Breast epithelium (tissue), 4 donors: ENCODE measurements at regions not wholly inside any gene's neighbourhood (a gene's known extent, or its start where the extent isn't known, plus 50 kb on each side); places are given as distances from the start of the nearest gene placed in this dataset.

Source experiments
- DNase-seq, 2 donors: peaks; one replicate each; pipeline ENCODE4 v3.0.0-alpha.2; 2019; ENCODE audit warnings: low spot score in 2 of 2
- H3K27ac ChIP-seq, 2 donors: fragments of 200-600 bp; sonication (generic) in 1 of 2; one replicate each; pipeline ENCODE4 v1.5.1; 2016 to 2019; ENCODE audit warnings: mild to moderate bottlenecking in 1 of 2
- H3K27me3 ChIP-seq, 2 donors: fragments of 200-600 bp; sonication (generic) in 1 of 2; one replicate each; pipeline versions ENCODE4 v1.5.1 to v1.6.0; 2017 to 2019; ENCODE audit warnings: control low read depth in 1 of 2, mild to moderate bottlenecking in 1 of 2
- H3K36me3 ChIP-seq: fragments of 200-600 bp; one replicate; pipeline ENCODE4 v1.5.1; 2019
- H3K4me1 ChIP-seq, 2 donors: fragments of 200-600 bp; sonication (generic); one replicate each; pipeline ENCODE4 v1.5.1; 2016 to 2019; ENCODE audit warnings: control low read depth in 1 of 2
- H3K4me3 ChIP-seq, 3 donors: fragments of 200-600 bp; sonication (generic); 1 replicate in 2 of 3; 2 replicates in 1 of 3; pipeline ENCODE4 v1.5.1; 2016 to 2019; ENCODE audit warnings: mild to moderate bottlenecking in 3 of 3, moderate library complexity in 2 of 3
- H3K9me3 ChIP-seq, 2 donors: fragments of 200-600 bp; sonication (generic) in 1 of 2; one replicate each; pipeline ENCODE4 v1.5.1; 2016 to 2019; ENCODE audit warnings: control low read depth in 1 of 2
- POLR2A ChIP-seq: fragments of 450-650 bp; IDR thresholded peaks from one replicate; pipeline ENCODE4 v1.6.1; 2016; ENCODE audit warnings: antibody characterized with exemption, mild to moderate bottlenecking, moderate library complexity
- POLR2AphosphoS5 ChIP-seq, 3 donors: sonication (generic); formaldehyde crosslinking; IDR thresholded peaks; one replicate each; pipeline ENCODE4 v1.6.1; 2017; ENCODE audit warnings: antibody characterized with exemption in 3 of 3
- intact Hi-C: fragments of 100-400 bp; cut with DNase I; formaldehyde crosslinking; loops from one replicate; pipeline ENCODE4 v1.15.1; 2023; ENCODE audit warnings: low total_unique reads
- TF ChIP-seq, protein P1 (sequence below), 3 donors: fragments of 450-650 bp; IDR thresholded peaks; one replicate each; pipeline ENCODE4 v1.5.1; 2016 to 2017; ENCODE audit warnings: antibody characterized with exemption in 3 of 3, mild to moderate bottlenecking in 3 of 3, moderate library complexity in 3 of 3

DNA sequence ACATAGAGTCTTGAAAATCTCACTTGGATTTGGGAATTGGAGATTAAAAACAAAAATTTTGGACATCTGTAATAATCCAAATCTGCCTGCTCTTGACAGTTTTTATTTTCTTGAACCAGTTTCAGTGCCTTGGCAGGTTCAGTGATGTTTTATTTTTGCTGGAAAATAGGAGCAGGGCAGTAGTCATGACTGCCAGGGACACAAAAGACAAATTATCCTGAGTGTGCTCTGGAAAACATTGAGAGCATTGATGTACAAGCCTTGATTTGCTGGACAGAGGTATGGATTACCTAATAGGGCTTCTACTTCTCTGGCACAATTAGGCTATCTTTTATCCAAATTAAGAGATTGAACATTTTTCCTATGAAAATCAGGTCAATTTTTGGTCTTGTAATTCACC lies 123.4 kb upstream of the SFRP2 start:
- Histone ChIP-seq H3K9me3 (no peaks in the 10 kb centered on the region), H3K4me1 (no peaks in the 10 kb centered on the region), H3K27me3 (no peaks in the 10 kb centered on the region), H3K27ac (no peak overlapping the region), H3K36me3 (no peaks in the 10 kb centered on the region), H3K4me3 (no peak overlapping the region)
- intact Hi-C loops = no loop called here
- TF ChIP-seq POLR2AphosphoS5 (IDR thresholded peaks at IDR 0.05) (peak in 1 of 3 donors; percentile 42), POLR2A (no peak)
- TF ChIP-seq, protein P1, sequence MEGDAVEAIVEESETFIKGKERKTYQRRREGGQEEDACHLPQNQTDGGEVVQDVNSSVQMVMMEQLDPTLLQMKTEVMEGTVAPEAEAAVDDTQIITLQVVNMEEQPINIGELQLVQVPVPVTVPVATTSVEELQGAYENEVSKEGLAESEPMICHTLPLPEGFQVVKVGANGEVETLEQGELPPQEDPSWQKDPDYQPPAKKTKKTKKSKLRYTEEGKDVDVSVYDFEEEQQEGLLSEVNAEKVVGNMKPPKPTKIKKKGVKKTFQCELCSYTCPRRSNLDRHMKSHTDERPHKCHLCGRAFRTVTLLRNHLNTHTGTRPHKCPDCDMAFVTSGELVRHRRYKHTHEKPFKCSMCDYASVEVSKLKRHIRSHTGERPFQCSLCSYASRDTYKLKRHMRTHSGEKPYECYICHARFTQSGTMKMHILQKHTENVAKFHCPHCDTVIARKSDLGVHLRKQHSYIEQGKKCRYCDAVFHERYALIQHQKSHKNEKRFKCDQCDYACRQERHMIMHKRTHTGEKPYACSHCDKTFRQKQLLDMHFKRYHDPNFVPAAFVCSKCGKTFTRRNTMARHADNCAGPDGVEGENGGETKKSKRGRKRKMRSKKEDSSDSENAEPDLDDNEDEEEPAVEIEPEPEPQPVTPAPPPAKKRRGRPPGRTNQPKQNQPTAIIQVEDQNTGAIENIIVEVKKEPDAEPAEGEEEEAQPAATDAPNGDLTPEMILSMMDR (IDR thresholded peaks at IDR 0.05) = no peak
- DNase-seq = no peak

DNA sequence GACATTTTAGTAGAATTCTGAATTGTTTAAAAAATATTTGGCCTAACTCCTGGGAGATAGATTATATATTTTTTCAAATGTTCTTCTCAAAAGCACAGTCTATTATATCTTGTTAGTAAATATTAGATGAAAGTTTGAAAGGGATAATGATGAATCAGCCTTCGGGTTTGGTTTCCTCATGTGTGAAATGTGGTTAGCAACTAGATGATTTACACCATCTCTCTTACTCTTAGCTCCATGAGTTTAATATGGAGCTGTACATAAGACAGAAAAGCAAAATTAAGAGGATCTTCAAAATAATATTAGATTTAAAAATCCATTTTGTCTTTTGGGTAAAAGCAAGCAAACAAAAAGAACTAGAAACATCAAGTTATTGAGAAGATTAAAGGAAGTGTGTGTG lies 120.8 kb upstream of the SFRP2 start:
- Histone ChIP-seq H3K4me1 (no peaks in the 10 kb centered on the region), H3K36me3 (no peaks in the 10 kb centered on the region), H3K27me3 (no peaks in the 10 kb centered on the region), H3K4me3 (no peak overlapping the region), H3K9me3 (no peaks in the 10 kb centered on the region), H3K27ac (no peak overlapping the region)
- no peak for TF ChIP-seq POLR2A
- TF ChIP-seq, protein P1 (IDR thresholded peaks at IDR 0.05) = no peak
- no peak for DNase-seq
- intact Hi-C loops = no loop called here

DNA sequence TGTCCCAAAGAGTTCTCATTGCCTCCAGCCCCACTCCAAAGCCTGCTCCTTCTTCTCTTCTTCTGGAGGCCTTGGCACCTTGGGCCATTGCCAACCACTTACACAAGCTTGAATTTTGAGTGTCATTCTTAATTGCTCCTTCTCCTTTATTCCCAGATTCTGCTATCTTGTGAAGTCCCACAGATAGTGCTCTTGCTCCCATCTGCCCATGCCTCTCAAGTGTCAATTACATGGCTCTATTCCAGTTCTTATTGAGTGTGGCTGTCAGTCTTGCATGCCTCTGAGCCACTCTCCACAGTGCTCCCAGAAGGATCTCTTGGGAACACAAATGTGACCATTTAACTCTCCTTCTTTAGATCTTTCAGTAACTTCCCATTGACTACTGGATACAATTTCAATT lies 117.3 kb upstream of the SFRP2 start:
- intact Hi-C loops = no loop called here
- Histone ChIP-seq H3K9me3 (no peaks in the 10 kb centered on the region), H3K27me3 (no peaks in the 10 kb centered on the region), H3K4me1 (no peaks in the 10 kb centered on the region), H3K4me3 (no peak overlapping the region), H3K27ac (no peak overlapping the region), H3K36me3 (no peaks in the 10 kb centered on the region)
- no peak for TF ChIP-seq POLR2AphosphoS5 (IDR thresholded peaks at IDR 0.05)
- no peak for TF ChIP-seq POLR2A
- TF ChIP-seq, protein P1 (IDR thresholded peaks at IDR 0.05) = no peak
- DNase-seq = no peak

DNA sequence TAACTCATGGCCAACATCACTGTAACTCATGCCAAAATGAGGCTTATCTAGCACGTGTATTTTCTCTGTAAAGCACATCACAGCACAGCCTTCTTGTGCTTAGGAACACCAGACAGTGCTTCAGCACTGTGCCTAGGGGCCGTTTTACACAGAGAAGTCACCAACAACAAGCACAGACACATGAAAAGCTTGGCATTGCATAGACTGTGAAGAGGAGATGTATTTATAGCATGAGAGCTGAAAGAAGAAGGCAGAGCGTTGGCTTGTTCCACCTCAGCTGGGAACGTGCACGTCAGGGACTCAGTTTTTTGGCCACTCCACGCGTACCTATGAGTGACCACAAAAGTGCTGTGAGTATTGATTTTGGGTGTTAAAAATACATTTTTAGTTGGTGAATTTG lies 116.3 kb upstream of the SFRP2 start:
- no peak overlapping the region for H3K27ac ChIP-seq
- no peak overlapping the region for H3K4me3 ChIP-seq
- intact Hi-C loops = no loop called here
- TF ChIP-seq POLR2AphosphoS5 (IDR thresholded peaks at IDR 0.05) = no peak
- TF ChIP-seq POLR2A = no peak
- TF ChIP-seq, protein P1 (IDR thresholded peaks at IDR 0.05) = no peak
- H3K27me3 ChIP-seq = no peaks in the 10 kb centered on the region
- H3K9me3 ChIP-seq = no peaks in the 10 kb centered on the region
- no peaks in the 10 kb centered on the region for H3K4me1 ChIP-seq
- DNase-seq = no peak
- H3K36me3 ChIP-seq = no peaks in the 10 kb centered on the region

DNA sequence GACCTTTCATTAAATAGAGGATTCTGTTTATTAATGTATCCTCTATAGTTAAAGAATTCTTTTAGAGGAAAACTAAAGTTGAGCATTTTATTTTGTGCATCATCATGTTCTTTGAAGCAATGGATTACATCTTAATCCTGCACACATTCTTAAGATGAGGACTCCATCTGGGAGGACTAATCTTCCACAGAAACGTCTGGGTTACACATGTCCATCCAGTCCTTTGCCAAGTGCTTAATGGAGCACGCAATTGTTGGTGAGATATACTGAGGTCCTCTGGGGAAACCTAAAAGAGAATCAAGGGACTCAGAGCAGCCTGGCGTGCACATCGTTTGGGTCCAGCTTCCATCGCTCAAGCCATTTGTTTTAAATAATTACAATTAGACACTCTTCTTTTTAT lies 115.1 kb upstream of the SFRP2 start:
- Histone ChIP-seq H3K27me3 (no peaks in the 10 kb centered on the region), H3K9me3 (no peaks in the 10 kb centered on the region), H3K36me3 (no peaks in the 10 kb centered on the region), H3K4me3 (no peak overlapping the region), H3K27ac (no peak overlapping the region), H3K4me1 (no peaks in the 10 kb centered on the region)
- intact Hi-C loops = no loop called here
- TF ChIP-seq POLR2AphosphoS5 (IDR thresholded peaks at IDR 0.05) (no peak), POLR2A (no peak)
- TF ChIP-seq, protein P1 (IDR thresholded peaks at IDR 0.05) = no peak
- DNase-seq = no peak
